ENCODE measurements at regions not wholly inside any gene's neighbourhood (a gene's known extent, or its start where the extent isn't known, plus 50 kb on each side); places are given as distances from the start of the nearest gene placed in this dataset.
"Not testable (repeated sequence)": the region's sequence is repeated elsewhere in the genome, so short reads cannot be mapped to it uniquely, and the experiment has no call there.

DNA sequence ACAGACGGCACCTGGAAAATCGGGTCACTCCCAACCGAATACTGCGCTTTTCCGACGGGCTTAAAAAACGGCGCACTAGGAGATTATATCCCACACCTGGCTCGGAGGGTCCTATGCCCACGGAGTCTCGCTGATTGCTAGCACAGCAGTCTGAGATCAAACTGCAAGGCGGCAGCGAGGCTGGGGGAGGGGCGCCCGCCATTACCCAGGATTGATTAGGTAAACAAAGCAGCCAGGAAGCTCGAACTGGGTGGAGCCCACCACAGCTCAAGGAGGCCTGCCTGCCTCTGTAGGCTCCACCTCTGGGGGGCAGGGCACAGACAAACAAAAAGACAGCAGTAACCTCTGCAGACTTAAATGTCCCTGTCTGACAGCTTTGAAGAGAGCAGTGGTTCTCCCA is 64.5 kb downstream of the SLC30A10 start:
- not testable (repeated sequence) for DNase-seq (ENCODE audit: low spot score)

GRCh38 chr1:219862366-219862765 is 66.0 kb downstream of the SLC30A10 start:
- DNase-seq (ENCODE audit: low spot score): no peak

DNA sequence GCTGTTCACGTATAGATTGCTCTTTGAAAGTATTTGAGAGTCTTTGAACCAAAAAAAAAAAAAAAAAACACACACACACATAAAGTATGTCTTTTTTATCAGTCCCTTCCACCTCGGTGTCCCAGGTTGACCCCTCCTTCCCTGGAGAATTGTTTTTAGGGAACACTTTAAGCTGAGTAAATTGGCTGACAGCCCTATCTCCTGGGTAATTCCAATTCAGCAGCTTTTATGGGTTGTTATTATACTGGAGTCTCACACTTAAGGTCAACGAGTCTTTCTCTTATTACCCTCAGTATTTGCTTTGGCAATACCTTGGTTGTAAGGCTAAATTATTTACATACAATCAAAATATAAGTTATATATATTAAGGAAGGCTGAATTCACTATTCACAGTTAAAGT is 69.4 kb downstream of the SLC30A10 start:
- no peak for DNase-seq (ENCODE audit: low spot score)

DNA sequence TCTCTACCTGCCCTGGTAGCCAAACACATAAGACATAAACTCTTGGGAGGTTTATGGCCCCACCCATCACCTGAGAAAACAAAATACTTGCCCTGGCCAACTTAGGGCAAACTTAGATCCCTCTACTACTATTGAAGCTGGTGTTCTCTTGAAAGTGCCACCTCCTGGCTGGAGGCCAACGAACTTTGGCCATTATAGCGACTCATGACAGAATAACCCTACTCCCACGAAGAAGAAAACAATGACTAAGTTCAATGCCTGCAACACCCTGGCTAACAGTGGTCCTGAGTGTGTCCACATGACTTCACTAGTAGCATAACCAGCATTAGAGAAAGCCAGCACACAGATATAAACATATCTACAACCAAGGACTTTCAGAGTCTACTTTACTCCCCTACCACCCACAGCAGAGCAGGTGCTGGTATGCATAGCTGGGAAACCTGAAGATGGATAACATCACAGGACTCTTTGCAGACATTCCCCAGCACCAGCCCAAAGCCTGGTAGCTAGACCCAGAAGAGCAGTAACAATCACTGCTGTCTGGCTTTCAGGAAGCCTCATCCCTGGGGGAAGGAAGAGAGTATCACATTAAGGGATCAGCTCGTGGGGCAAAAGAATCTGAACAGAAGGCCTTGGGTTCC is 81.0 kb downstream of the SLC30A10 start:
- DNase-seq (ENCODE audit: low spot score): no peak

- DNase-seq (ENCODE audit: low spot score): not testable (repeated sequence)
Observed at GRCh38 chr1:219839595-219839994, 88.8 kb downstream of the SLC30A10 start.

DNA sequence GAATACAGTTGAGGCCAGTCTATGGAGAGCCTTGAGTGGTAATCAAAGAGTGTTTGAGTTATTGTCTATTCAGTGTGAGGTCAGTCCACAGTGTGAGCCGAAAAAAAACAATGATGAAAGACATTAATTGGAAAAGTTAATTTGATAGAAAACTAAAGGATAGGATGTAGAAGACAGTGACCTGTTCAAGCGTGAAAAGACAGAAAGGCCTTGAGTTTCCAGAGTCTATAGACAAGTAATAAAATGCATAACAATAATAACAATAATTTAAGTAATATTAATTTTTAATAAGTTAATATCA is 90.4 kb downstream of the SLC30A10 start:
- no peak for DNase-seq (ENCODE audit: low spot score)

DNA sequence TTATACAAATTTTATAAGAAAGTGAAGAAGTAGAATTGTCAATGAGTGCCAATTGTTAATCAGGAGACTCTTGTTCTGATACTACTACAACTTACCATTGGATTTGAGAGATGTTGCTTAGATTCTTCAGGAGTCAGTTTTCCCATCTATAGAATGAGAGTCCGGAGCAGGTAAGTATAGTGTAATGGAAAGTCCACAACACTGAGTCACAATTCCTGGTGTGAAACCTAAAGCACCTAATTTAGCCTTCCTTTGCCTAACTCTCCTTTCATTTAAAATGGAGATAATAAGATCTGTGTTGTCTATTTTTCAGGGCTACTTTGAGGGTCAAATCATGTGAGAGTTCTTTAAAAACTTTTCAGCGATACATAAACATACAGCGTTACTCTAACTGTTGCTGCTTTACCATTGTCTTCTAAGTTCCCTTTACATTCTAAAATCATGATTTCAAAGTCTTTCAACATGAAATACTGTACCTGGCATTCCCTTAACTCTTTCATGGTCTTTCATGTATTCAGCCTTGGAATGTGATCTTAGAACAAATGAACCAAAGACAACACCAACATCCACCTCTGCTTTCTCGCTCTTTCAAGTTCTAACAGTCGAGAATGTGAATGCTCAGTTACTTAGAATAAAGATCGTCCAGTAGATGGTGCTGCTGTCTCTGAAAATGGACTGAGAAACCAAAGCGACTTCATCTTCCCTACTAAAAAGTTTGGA is 90.9 kb downstream of the SLC30A10 start:
- peak; percentile 59 for DNase-seq (ENCODE audit: low spot score)

GRCh38 chr1:219834314-219834917 is 93.9 kb downstream of the SLC30A10 start:
- DNase-seq (ENCODE audit: low spot score): no peak

GRCh38 chr1:219833214-219833815 is 95.0 kb downstream of the SLC30A10 start:
- no peak for DNase-seq (ENCODE audit: low spot score)

- DNase-seq (ENCODE audit: low spot score): no peak
Observed at GRCh38 chr1:219826290-219826689, 102.1 kb downstream of the SLC30A10 start.

DNA sequence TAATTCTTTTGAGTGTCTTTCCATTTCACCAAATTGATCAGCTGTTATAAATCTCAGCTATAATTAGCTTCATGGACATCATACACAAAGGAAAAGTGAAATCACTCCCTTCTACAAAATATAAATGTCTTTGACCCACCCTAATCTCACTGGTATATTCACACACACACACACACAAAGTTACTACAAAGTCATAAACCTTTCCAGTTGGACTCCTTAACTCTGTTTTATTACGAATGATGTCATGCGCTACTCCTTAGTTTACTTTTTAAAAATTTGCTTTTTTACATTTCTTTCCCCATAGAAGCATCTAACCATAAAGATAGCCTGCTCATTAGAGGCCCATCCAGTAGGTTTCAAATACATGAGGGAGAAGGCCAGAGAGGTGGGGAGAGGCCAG is 103.0 kb downstream of the SLC30A10 start:
- DNase-seq (ENCODE audit: low spot score): no peak

DNA sequence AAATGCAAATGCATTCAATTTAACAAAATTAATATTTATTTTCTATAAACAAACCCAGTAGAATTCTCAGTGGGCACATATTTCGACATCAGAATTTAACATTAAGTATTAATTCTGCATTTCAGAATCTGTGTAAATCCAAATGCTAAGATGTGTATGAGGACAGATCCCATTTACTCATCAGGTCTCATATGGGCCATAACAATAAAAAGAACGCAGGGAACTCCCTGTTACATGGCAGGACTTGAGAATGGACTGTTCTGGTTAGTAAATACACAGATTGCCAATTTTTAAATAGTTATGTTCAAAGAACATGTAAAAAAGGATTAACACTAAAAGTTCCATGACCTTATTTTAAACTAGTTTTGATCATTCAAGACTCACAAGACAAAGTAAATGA is 104.0 kb downstream of the SLC30A10 start:
- no peak for DNase-seq (ENCODE audit: low spot score)

- no peak for DNase-seq (ENCODE audit: low spot score)
Observed at GRCh38 chr1:219820551-219820950, 107.8 kb downstream of the SLC30A10 start.

DNA sequence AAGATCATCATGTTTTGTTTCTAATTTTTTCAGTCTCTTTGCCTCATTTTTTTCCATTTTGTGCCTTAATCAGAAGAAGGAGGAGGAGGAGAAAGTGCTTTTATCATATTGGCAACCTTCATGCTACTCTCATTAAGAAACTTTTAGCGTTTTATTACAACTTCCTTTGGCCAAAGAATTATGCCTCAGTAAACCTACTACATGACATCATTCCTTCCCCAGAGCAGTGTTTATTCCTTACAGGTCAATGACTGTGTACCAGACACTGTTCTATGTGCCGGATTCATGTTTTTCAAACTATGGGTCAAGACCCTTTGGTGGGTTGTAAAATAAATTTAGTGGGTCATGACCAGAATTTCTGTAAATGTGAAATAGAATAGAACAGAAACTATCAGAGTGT is 110.4 kb downstream of the SLC30A10 start:
- DNase-seq (ENCODE audit: low spot score): no peak

DNA sequence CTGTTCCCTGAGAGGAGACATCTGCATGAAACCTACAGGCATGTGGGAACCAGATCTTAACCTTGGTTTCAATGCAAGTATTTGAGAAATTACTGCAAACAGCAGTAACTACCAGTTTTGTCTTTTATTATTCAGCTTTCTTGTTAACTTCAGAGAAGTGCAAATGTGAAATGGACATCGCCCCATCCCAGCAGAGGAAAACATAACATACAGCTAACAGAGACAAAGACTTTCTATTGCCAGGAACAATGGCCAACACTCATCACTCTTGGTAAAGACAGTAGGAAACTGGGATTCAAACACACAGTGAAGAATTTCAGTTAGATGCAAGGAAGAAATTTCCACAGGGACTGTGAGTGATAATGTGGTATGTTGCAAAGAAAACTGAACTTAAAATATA is 115.1 kb downstream of the SLC30A10 start:
- DNase-seq (ENCODE audit: low spot score): no peak

DNA sequence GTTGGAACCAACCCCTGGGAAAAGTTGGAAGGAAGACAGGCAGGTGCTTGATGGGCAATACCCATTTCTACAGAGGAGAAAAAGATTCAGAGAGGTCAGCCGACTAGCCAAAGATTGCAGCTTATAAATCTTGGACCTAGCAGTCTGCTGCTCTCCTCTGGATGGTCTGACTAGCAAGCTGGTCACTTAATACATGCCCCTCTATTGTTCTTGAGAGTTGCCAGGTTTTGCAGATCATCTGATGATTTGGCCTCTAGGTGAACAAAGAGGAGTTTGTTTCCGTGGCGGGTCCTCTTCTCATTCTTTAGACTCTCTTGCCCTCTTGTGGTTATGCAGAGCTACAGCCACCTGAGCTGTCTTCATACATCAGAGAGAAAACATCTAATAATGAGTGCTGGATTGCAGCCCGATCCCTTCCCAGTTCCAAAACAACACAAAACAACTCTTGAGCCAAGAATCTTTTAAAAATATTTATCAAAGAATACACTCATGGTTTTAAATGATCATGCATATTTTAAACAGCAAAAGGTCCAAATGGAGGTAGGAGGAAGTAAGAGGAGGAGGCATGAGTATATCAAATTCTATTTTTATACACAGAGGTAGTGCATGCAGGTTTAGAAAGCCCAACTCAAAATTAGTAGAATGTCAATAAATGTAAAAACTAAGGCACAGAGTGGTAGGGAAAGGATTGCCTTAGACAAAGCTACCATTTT is 115.7 kb downstream of the SLC30A10 start:
- DNase-seq (ENCODE audit: low spot score): peak; percentile 72

- DNase-seq (ENCODE audit: low spot score): no peak
Observed at GRCh38 chr1:219812086-219812485, 116.3 kb downstream of the SLC30A10 start.

- no peak for DNase-seq (ENCODE audit: low spot score)
Observed at GRCh38 chr1:219810451-219810850, 117.9 kb downstream of the SLC30A10 start.

DNA sequence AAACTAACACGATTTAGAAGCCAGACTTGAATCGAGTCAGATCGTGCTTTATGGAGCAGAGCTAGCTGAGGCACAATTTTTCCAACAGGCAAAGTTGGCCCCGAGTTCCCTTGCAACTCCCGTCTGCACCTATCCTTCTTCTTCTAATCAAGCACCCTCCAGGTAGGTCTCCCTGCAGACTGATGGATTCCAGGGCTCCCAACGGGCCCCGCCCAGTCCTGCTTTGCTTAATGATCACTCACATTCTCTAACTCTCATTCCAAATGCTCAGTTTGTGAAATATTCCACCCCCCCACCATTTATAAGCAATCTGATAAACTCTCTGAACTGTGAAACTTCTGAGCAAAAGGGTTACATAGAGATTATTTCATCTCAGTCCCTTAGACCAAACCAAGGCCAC is 119.6 kb downstream of the SLC30A10 start:
- no peak for DNase-seq (ENCODE audit: low spot score)

GRCh38 chr1:219806642-219807041 is 121.7 kb downstream of the SLC30A10 start:
- no peak for DNase-seq (ENCODE audit: low spot score)

DNA sequence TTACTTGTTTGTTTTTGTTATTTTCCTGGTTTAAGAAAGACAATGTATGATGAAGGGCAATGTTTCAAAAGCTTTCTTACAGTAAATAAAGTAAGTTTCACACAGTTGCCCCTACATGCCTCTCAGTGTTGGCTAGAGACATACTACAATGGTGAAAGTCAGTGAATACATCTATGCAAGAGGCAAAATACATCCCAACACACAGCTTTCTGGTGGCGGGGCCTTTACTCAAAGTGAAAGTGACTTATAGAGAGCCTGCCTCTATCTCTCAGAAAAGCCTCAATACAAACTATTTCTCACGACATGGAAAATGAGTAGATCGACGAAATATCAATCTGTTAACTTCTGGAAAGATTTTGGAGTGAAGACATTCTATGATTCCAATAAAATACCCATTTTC is 122.3 kb downstream of the SLC30A10 start:
- DNase-seq (ENCODE audit: low spot score): no peak

- peak; percentile 35 for DNase-seq (ENCODE audit: low spot score)
Observed at GRCh38 chr1:219805191-219805590, 123.2 kb downstream of the SLC30A10 start.

Measured in H4 (cell line).